ENCODE measurements at regions not wholly inside any gene's neighbourhood (a gene's known extent, or its start where the extent isn't known, plus 50 kb on each side); places are given as distances from the start of the nearest gene placed in this dataset.

- TF ChIP-seq POLR2AphosphoS5 (IDR thresholded peaks at IDR 0.05; ENCODE audit: insufficient read depth, low read depth, low read length) (no peak), CTCF (IDR thresholded peaks at IDR 0.05; ENCODE audit: extremely low read depth in 1 of 2, insufficient read depth in 1 of 2, low read depth in 1 of 2, low read length in 2 of 2) (no peak), EZH2 (IDR thresholded peaks at IDR 0.05; ENCODE audit: borderline replicate concordance, low read depth, low read length, severe bottlenecking) (no peak), POLR2A (IDR thresholded peaks at IDR 0.05; ENCODE audit: low read depth, low read length) (no peak), GATA2 (IDR thresholded peaks at IDR 0.05; ENCODE audit: insufficient read depth, insufficient read length, low read depth, low read length) (no peak)
Observed at GRCh38 chr3:69505770-69506407, 120.0 kb upstream of the FRMD4B start.

Data from endothelial cell of umbilical vein (primary cell).